AG10803 (cell line): ENCODE measurements at regions not wholly inside any gene's neighbourhood (a gene's known extent, or its start where the extent isn't known, plus 50 kb on each side); places are given as distances from the start of the nearest gene placed in this dataset.

Experiments used
- DNase-seq: peaks from one replicate; pipeline ENCODE4 v3.0.0; 2010; ENCODE audit warnings: low read depth
- H3K4me3 ChIP-seq: 2 replicates; pipeline ENCODE4 v1.5.1; 2011; ENCODE audit warnings: mild to moderate bottlenecking, low read length, control low read depth
- TF ChIP-seq, protein P1 (sequence below): conservative IDR thresholded peaks from 2 replicates; pipeline ENCODE4 v1.5.1; 2011; ENCODE audit warnings: mild to moderate bottlenecking, low read length, control low read depth, inconsistent platforms

DNA sequence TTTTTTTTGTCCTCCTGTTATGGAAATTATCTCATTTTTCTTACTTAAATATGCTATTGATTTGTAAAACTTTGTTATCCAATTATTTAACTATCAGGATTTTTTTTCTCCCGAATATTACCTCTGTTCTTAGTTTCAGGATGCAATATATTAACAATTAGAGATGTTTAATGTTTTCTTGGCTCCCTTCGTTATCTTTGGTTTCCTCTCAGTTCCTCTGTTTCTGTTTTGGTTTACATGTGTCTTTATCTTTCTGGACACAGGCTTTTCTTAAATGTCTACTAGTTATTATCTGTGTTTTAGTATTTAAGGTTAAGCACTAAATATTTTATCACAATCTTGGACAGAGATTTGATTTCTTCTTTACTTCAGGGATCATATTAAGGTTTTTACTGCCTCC is 462.2 kb upstream of the SLC10A2 start:
- no peak for DNase-seq
- H3K4me3 ChIP-seq = no peak overlapping the region
- TF ChIP-seq, protein P1, sequence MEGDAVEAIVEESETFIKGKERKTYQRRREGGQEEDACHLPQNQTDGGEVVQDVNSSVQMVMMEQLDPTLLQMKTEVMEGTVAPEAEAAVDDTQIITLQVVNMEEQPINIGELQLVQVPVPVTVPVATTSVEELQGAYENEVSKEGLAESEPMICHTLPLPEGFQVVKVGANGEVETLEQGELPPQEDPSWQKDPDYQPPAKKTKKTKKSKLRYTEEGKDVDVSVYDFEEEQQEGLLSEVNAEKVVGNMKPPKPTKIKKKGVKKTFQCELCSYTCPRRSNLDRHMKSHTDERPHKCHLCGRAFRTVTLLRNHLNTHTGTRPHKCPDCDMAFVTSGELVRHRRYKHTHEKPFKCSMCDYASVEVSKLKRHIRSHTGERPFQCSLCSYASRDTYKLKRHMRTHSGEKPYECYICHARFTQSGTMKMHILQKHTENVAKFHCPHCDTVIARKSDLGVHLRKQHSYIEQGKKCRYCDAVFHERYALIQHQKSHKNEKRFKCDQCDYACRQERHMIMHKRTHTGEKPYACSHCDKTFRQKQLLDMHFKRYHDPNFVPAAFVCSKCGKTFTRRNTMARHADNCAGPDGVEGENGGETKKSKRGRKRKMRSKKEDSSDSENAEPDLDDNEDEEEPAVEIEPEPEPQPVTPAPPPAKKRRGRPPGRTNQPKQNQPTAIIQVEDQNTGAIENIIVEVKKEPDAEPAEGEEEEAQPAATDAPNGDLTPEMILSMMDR = no peak

DNA sequence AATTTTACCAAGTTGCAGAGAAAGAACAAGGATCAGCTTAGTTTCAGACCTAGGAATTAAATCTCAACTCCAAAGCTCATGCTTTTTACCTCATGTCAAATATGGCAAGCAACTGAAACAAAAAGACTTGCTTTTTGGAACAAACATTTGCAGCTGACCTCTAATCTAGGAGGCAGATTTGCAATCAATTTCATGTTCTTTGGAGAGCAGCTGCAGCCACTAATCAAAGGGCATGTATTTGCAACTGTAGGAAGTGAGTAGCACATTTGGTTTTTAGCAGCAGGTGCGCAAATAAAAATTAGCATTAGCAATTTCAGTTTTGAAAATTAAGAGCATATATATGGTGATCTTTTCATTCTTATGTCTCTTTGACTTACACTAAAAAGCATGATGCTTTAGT is 459.3 kb upstream of the SLC10A2 start:
- no peak for DNase-seq
- TF ChIP-seq, protein P1 = no peak
- no peak overlapping the region for H3K4me3 ChIP-seq

DNA sequence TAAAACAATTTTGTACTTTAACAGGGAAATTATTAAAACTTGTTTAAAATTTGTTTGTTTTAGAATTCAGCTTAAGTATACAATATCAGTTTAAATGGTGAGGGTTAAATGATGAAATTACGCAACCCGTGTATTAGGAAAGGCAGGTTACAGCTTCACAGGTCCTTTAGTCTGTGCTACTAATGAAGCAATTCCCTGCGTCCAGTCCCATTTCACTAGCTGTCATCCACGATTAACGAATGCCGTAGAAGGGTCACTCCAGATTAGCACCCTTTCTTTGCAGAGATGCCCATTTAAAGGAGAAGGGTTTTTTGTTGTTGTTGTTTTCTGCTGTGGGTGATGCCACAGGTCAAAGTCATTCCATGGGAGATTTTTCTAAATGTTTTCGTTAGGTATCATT is 457.6 kb upstream of the SLC10A2 start:
- no peak overlapping the region for H3K4me3 ChIP-seq
- TF ChIP-seq, protein P1 = no peak
- DNase-seq = no peak

DNA sequence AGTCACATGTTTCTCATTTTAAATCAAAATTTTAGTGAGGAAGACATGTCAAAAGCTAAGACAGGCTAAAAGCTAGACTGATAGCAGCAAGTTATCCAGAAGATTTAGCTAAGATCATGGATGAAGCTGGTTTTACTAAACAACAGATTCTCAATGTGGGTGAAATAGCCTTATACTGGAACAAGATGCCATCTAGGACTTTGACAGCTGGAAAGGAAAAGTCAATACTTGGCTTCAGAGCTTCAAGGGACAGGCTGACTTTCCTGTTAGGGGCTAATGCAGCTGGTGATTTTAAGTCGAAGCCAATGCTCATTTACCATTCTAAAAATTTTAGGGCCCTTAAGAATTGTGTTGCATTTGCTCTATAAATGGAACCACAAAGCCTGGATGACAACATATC is 455.3 kb upstream of the SLC10A2 start:
- TF ChIP-seq, protein P1 = no peak
- no peak overlapping the region for H3K4me3 ChIP-seq
- no peak for DNase-seq

DNA sequence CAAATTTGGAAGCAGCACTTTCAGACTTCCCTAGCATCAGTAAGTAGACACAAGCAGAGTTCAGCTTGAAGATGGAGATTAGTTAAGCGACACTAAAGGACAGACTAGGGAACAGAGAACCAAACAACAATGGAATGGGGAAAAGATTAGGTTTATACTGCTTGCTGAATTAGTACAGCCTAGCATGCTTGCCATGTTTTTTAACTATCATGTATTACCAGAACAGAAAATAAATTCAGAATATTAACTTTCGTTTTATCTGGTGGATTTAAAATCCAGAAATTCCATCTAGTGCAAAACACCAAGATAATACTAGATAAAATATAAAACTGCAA is 451.5 kb upstream of the SLC10A2 start:
- TF ChIP-seq, protein P1 = no peak
- DNase-seq = no peak

DNA sequence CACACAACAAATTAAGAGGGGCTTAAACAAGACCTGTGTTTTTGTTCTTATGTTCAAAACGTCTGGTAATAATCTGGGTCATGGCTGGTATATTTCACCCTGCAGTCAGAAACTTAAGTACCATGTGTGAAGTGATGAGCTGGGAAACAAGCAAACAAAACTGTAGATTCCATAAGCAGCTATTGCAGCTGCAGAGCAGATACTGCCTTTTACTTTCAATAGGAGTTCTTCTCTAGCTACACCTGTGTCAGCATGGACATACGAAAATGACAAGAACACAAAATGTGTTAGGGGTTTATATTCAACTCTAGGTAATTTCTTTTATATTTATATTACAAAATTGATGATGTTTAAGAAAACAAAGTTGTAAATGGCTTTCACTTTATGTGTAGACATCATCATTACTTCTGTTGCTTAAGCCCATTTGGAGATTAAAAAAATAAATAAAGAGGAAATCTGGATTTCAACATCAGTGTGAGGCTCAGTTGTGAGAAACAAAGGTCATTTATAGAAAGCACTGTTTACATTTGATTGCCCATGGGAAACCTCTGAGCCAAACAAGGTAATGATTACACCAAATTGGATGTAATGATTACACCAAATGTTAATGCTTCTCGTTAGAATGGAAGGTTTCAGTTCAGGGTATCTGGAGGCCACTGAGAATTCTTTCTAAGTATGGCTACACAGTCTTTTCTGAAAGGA is 451.0 kb upstream of the SLC10A2 start:
- no peak overlapping the region for H3K4me3 ChIP-seq
- DNase-seq = no peak
- TF ChIP-seq, protein P1 = no peak

More for the DNA sequence above, 451.5 kb upstream of the SLC10A2 start:
- no peak overlapping the region for H3K4me3 ChIP-seq

DNA sequence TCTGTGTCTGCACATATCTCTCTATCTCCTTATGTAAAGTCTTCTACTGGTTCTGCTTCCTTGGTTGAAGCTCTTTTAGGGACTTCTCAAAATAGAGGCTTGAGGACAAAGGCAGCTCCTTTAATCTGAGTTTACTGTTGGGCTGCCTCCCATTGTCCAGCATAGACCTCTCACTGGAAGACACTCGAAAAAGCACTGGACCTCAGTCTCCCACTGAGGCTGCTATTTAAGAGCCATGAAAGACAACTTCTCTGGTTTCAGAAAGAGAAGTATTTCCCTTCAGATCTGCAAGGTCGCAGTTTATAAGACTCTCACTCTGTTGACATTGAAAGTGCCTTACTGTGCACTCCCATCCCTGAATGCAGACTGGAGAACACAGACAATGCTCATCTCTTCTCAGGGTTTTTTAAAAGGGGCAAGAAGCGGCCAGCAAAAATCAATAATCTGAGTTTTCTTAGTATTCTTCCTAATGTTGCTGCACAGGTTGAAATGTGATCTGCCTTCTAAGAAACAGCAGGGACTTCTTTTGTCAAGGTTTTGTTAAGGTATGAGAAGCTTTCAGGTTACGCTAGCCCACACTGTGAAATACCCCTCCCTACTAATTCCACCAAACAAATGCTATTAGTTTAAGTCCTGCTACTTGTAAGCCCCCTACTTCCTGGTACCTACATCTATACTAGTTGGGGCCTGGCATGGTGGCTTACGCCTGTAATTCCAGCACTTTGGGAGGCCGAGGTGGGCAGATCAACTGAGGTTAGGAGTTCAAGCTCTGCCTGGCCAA is 450.0 kb upstream of the SLC10A2 start:
- DNase-seq = no peak
- TF ChIP-seq, protein P1 = no peak
- no peak overlapping the region for H3K4me3 ChIP-seq
